ENCODE measurements at regions not wholly inside any gene's neighbourhood (a gene's known extent, or its start where the extent isn't known, plus 50 kb on each side); places are given as distances from the start of the nearest gene placed in this dataset.
"Not testable (repeated sequence)": the region's sequence is repeated elsewhere in the genome, so short reads cannot be mapped to it uniquely, and the experiment has no call there.

DNA sequence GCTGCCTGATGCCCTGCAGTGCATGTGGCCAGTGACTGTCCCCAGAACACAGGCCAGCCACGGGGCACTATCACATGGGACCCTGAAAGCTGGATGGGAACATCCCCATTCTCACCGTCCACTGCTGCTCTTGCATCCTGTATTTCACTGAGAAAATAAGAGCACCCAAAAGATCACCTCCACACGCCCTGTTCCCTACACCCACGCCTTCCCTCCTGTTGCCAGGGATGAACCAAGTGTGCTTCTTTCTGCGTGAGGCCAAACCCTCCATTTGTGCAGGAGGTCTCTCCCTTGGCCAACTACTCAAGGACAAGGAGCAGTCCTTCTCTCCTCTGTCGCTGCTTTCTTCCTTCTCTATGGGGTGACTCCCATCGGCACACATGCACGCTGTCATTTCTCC is 118.3 kb downstream of the LRRC37A3 start:
- Mint-ChIP-seq H3K36me3 (peaks cover 0 to 34% (median 2%) of the 10 kb centered on the region in 3 donors), H3K27ac (peak overlapping the region in 2 of 10 donors; percentile 11 to 63)

DNA sequence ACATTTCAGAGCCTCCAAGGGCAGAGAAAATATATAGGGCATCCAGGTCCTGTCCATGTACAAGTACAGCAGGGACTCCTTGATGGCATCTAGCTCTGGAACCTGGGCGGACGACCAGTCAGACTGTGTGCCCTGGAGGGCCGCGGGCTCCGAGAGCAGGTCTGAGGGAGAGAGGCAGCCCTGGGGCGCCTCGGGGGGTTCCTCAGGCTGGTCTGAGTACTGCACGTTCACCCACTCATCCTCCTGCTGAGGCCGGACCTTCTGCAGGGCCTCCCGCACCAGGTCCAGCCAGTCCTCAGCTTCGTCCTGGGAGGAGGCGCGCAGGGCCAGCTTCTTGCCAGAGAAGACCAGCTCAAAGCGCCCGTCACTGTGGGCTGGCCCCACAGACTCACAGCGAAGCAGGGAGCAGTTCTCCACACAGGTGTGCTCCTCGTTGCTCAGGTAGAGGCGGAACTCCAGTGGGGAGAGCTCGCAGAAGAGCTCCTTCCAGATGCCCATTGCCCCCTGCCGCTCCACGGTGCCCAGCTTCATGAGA is 118.8 kb downstream of the LRRC37A3 start:
- H3K27me3 Mint-ChIP-seq, ATAC-seq, H3K27ac Mint-ChIP-seq, POLR2A ChIA-PET, H3K9me3 Mint-ChIP-seq, H3K4me3 Mint-ChIP-seq, DNase-seq: not testable (repeated sequence)
- H3K36me3 Mint-ChIP-seq: peaks cover 0 to 35% (median 2%) of the 10 kb centered on the region in 3 donors
- peaks cover 6 to 21% (median 8%) of the 10 kb centered on the region in 4 donors for H3K4me1 Mint-ChIP-seq

More for the DNA sequence above, 118.3 kb downstream of the LRRC37A3 start:
- H3K27me3 Mint-ChIP-seq, DNase-seq, ATAC-seq, POLR2A ChIA-PET, H3K9me3 Mint-ChIP-seq: not testable (repeated sequence)
- H3K4me3 Mint-ChIP-seq: peak overlapping the region in 1 of 10 donors; percentile 43
- H3K4me1 Mint-ChIP-seq: peaks cover 5 to 21% (median 8%) of the 10 kb centered on the region in 4 donors

DNA sequence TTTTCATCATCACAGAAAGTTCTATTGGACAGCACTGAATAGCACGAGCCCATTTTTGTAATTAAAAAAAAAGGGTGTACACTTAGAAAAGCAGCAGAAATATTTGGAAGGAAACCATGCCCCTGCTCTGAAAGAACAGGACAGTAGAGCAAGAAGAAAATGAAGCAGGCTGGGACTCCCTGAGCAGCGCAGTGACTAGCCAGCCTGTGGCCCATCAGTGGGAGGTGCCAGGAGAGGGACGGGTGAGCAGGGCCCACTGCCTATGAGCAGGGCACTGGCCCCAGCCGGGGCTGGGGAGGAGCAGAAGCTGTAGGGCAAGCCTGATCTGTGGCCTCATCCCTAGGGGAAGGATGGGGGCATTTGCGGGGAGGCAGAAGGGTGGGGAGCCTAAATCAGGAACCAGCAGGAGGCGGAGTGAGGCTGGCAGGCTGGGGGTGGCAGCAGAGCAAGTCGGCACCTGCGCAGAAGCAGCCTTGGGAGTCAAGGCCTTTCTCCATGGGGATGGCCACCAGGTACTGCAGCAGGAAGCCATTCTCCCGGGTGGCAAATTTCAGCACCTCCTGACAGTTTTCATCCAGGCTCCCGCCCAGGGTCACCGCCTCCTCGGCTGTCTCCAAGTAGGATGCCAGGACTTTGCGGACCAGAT is 119.6 kb downstream of the LRRC37A3 start:
- Mint-ChIP-seq H3K4me1 (peaks cover 6 to 21% (median 8%) of the 10 kb centered on the region in 4 donors), H3K36me3 (peaks cover 0 to 41% (median 2%) of the 10 kb centered on the region in 3 donors)
- POLR2A ChIA-PET, H3K27me3 Mint-ChIP-seq, H3K4me3 Mint-ChIP-seq, ATAC-seq, H3K9me3 Mint-ChIP-seq, DNase-seq, H3K27ac Mint-ChIP-seq: not testable (repeated sequence)

DNA sequence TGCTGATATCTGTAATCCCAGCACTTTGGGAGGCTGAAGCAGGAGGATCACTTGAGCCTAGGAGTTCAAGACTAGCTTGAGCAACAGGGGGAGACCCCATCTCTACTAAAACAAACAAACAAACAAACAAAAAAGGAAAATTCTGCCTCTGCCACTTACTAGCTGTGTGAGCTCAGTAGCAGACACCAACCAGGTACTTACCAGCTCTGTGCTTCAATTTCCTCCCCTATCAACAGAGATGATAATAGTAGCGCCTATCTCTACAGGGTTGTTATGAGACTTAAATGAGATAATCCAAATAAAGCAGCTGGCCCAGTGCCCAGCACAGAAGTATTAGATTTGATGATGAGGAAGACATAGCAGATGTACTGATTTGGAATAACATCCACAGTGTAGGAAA is 120.3 kb downstream of the LRRC37A3 start:
- H3K27me3 Mint-ChIP-seq, H3K9me3 Mint-ChIP-seq, H3K4me3 Mint-ChIP-seq, ATAC-seq, POLR2A ChIA-PET, DNase-seq: not testable (repeated sequence)
- Mint-ChIP-seq H3K36me3 (peaks cover 0 to 40% (median 2%) of the 10 kb centered on the region in 3 donors), H3K4me1 (peaks cover 6 to 21% (median 8%) of the 10 kb centered on the region in 4 donors), H3K27ac (peak overlapping the region in 1 of 10 donors; percentile 25)

DNA sequence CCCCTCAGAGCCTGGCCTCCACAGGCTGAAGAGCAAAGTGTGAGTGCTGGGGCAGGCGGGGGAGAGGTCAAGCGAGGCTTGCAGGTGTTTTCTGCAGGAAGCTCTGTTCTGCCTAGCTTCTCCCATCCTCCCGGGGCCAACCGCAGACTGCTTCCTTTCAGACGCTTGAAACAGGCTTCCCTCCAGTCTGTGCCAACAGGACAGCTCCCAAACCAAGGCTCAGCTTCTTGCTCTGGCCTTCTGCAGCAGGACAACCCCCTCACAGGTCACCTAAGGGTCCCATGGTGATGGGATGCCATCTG is 120.8 kb downstream of the LRRC37A3 start:
- peak overlapping the region in 1 of 10 donors; percentile 25 for H3K27ac Mint-ChIP-seq
- peaks cover 6 to 23% (median 8%) of the 10 kb centered on the region in 4 donors for H3K4me1 Mint-ChIP-seq

DNA sequence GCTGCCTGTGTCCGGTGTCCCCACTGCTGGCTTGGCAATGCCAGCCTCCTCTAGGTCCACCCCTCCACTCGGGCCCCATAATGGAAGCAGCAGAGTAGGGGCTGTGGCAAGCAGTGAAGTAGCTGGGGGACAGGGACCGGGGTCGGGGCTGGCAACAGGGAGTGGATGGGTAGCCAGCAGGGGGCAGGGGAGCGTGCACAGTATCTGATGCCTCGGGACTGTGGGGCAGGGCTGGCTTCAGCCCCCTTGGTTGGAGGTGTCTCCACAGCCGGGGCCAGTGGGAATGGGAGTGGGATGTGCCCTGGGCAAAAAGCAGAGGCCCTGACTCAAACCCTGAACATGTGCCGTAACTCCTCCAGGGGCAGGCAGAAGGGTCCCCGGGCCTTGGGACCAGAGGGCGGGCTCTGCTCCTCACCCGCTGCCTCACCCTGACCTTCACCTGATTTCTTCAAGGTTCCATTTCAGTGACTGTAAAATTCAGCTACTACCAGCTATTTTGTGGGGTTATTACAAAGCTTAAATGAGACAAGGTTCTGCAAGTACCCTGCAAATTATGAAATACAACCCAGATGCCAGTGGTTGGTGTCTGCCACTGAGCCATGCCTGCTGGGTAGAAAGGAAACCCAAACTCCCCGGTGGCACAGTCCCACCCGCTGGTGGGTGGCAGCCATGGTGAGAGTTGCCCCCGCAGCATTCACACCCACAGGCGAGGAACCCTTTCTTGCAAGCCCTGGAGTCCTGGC is 121.4 kb downstream of the LRRC37A3 start:
- ATAC-seq: peak; percentile 38 to 46
- DNase-seq, H3K4me3 Mint-ChIP-seq, H3K9me3 Mint-ChIP-seq, H3K27me3 Mint-ChIP-seq, H3K27ac Mint-ChIP-seq, POLR2A ChIA-PET: not testable (repeated sequence)
- Mint-ChIP-seq H3K4me1 (peaks cover 9 to 27% (median 10%) of the 10 kb centered on the region in 4 donors), H3K36me3 (peaks cover 0 to 32% (median 2%) of the 10 kb centered on the region in 3 donors)

More for the DNA sequence above, 120.8 kb downstream of the LRRC37A3 start:
- DNase-seq, H3K9me3 Mint-ChIP-seq, POLR2A ChIA-PET, H3K27me3 Mint-ChIP-seq: not testable (repeated sequence)
- peak in 1 of 2 donors; percentile 33 for ATAC-seq
- Mint-ChIP-seq H3K36me3 (peaks cover 0 to 38% (median 2%) of the 10 kb centered on the region in 3 donors), H3K4me3 (peak overlapping the region in 1 of 10 donors; percentile 13)

DNA sequence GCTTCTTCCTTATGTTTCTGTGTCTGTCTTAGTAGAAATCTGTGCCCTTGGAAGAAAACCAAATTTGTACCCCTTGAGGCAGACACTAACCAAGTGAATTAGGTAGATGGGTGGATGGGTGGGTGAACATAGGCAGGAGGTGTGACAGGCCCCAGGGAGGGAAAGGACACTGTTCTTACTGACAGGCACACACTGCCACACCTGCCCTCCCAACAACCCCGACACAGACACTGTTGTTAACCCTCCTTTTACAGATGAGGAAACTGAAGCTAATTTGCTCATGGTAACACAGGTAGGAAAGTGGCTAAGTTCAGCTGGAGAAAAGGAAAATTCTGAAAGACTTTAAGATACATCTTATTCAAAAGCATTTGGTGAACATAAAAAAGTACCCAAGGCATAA is 123.9 kb downstream of the LRRC37A3 start:
- peak overlapping the region in 2 of 10 donors; percentile 7 to 31 for H3K27ac Mint-ChIP-seq
- H3K27me3 Mint-ChIP-seq, ATAC-seq, H3K4me3 Mint-ChIP-seq, DNase-seq, POLR2A ChIA-PET, H3K9me3 Mint-ChIP-seq: not testable (repeated sequence)
- peaks cover 0 to 31% (median 6%) of the 10 kb centered on the region in 3 donors for H3K36me3 Mint-ChIP-seq
- H3K4me1 Mint-ChIP-seq: peaks cover 11 to 34% (median 16%) of the 10 kb centered on the region in 4 donors

DNA sequence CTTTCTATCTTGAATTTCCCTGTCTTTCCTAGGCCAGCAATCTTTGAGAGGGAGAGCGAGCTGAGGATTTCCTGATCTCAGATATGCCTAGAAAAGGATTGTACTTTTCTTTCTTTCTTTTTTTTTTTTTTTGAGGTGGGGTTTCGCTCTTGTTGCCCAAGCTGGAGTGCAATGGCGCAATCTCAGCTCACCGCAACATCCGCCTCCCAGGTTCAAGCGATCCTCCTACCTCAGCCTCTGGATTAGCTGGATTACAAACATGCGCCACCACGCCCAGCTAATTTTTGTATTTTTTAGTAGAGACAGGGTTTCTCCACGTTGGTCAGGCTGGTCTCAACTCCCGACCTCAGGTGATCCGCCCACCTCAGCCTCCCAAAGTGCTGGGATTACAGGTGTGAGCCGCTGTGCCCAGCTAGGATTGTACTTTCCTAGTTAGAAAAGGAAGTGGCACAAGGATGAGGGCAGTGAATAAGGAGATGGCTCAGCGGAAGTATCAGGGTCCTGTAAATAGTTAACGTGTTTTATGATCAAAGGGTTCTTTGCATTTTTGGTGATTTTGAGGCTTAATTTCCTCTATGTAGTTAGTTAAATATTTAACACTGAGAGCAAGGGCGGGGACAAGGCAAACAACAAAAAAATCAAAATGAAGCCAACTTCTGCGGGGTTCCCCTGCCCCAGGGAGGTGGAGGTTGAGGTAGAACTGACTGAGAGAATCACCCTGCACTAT is 124.6 kb downstream of the LRRC37A3 start:
- ATAC-seq, H3K9me3 Mint-ChIP-seq, H3K4me3 Mint-ChIP-seq, DNase-seq, POLR2A ChIA-PET, H3K27me3 Mint-ChIP-seq: not testable (repeated sequence)
- peaks cover 10 to 34% (median 16%) of the 10 kb centered on the region in 4 donors for H3K4me1 Mint-ChIP-seq
- H3K36me3 Mint-ChIP-seq: peaks cover 0 to 31% (median 6%) of the 10 kb centered on the region in 3 donors
- peak overlapping the region in 3 of 10 donors; percentile 12 to 31 (median 24) for H3K27ac Mint-ChIP-seq

DNA sequence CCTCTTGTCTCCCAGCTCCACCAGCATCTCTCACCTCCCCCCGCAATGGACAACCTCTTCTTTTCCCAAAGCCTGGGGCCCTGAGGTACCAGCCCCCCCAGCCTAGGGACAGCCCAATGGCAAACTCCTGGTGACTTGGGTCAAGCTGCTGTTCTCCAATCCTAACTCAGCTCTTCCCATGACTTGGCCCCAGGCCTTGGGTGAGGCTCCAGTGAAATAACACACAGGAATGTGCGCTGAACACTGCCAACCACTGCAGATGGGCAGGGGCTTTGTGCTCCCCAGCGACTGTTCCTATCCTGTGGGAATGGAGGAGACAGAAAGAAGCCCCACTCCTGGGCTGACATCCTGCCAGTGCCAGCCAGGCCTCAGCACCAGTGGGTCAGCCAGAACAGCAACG is 125.2 kb downstream of the LRRC37A3 start:
- H3K27ac Mint-ChIP-seq, H3K4me3 Mint-ChIP-seq, ATAC-seq, H3K27me3 Mint-ChIP-seq, POLR2A ChIA-PET, DNase-seq, H3K9me3 Mint-ChIP-seq: not testable (repeated sequence)
- peaks cover 0 to 30% (median 6%) of the 10 kb centered on the region in 3 donors for H3K36me3 Mint-ChIP-seq
- H3K4me1 Mint-ChIP-seq: peaks cover 5 to 30% (median 16%) of the 10 kb centered on the region in 4 donors

DNA sequence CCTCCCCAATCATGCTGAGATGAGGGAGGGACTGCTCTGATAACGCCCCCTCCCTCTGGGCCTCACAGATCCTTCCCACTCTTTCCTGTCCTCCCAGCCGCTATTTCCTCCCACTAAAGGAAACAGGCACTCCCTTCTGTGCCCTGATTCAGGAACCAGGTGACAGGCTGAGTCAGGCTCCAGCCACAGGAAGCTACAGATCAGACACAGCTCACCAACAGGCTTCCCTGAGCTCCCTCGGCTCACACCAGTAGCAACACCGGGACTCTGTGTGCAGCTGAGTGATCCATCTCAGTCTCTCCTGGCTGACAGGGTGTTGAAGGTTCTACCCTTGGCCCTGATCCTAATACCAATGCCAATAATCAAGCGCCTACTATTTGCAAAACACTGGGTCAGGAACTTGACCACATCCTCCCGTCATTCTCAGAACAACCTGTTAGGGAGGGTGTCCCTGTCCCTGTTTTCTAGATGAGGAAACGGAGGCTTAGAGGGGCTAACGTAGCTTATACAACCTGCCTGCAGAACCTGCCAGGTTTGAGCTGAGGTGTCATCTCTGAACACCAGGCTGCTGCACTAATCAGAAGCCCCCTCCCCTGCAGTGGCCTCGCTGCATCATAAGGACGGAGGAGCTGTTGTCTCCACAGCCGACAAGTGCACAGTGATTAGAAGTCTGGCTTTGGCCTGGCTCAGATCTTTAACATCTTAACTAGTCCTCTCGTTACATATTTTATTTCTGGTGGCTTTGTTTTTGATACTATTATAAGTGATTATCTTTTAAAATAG is 126.3 kb downstream of the LRRC37A3 start:
- H3K9me3 Mint-ChIP-seq, DNase-seq, POLR2A ChIA-PET, H3K27me3 Mint-ChIP-seq: not testable (repeated sequence)
- Mint-ChIP-seq H3K27ac (peak overlapping the region in 7 of 10 donors; percentile 39 to 68 (median 55)), H3K4me1 (peaks cover 5 to 21% (median 14%) of the 10 kb centered on the region in 4 donors), H3K4me3 (peak overlapping the region in 1 of 10 donors; percentile 10), H3K36me3 (peaks cover 0 to 30% (median 6%) of the 10 kb centered on the region in 3 donors)
- peak; percentile 49 to 55 for ATAC-seq

DNA sequence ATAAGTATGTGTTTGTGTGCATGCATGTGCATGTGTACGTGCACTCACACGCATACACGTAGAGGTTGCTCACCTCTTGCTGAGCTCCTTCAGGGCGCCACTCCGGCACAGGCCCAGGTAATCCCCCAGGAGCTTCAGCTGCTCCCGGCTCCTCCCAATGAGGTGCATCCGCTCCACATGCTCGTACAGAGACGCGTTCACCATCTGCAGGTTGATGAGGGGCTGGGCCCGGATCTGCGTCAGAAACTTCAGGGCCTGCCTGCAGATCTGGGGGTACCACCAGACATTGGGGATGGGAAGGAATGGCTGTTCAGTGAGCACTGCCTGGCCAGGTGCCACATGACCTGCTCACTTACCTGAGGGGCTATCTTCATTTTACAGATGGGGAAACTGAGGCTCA is 127.0 kb downstream of the LRRC37A3 start:
- Mint-ChIP-seq H3K4me1 (peaks cover 0 to 16% (median 14%) of the 10 kb centered on the region in 4 donors), H3K27ac (peak overlapping the region in 1 of 10 donors; percentile 68), H3K36me3 (peaks cover 0 to 30% (median 6%) of the 10 kb centered on the region in 3 donors)
- ATAC-seq, POLR2A ChIA-PET, DNase-seq, H3K27me3 Mint-ChIP-seq, H3K4me3 Mint-ChIP-seq, H3K9me3 Mint-ChIP-seq: not testable (repeated sequence)

DNA sequence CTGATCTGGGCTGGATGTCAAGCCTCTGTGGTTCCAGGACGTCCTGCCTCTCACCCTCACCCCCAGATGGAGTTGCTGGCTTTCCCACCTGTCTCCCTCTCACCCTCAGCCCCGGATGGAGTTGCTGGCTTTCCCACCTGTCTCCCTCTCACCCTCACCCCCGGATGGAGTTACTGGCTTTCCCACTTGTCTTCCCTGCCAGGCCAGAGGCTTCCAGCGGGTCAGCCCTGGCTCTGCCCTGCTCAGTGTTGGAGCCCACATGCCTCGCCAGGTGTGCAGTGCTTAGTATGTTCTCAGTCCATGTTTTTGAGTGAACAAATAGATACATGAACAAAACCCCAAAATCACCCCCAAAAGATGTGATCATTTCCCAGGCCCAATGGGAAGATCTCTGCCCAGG is 127.6 kb downstream of the LRRC37A3 start:
- DNase-seq, POLR2A ChIA-PET, ATAC-seq, H3K27me3 Mint-ChIP-seq, H3K9me3 Mint-ChIP-seq, H3K4me3 Mint-ChIP-seq: not testable (repeated sequence)
- Mint-ChIP-seq H3K4me1 (peaks cover 0 to 15% (median 13%) of the 10 kb centered on the region in 4 donors), H3K36me3 (peaks cover 0 to 32% (median 4%) of the 10 kb centered on the region in 3 donors), H3K27ac (peak overlapping the region in 5 of 10 donors; percentile 20 to 75 (median 60))

Data from naive thymus-derived CD8-positive, alpha-beta T cell (primary cell).